ENCODE measurements at regions not wholly inside any gene's neighbourhood (a gene's known extent, or its start where the extent isn't known, plus 50 kb on each side); places are given as distances from the start of the nearest gene placed in this dataset.

- no peaks in the 10 kb centered on the region for H3K36me3 ChIP-seq (ENCODE audit: control insufficient read depth in 2 of 4, insufficient read depth in 4 of 4, low read length in 3 of 4)
- H2AFZ ChIP-seq (ENCODE audit: low read length), result peak overlapping the region; percentile 59; the same call in 1 of the 2 replicates
- no peak overlapping the region for H4K8ac ChIP-seq (ENCODE audit: extremely low read depth, insufficient read depth, low read length)
- TF ChIP-seq, protein P1, sequence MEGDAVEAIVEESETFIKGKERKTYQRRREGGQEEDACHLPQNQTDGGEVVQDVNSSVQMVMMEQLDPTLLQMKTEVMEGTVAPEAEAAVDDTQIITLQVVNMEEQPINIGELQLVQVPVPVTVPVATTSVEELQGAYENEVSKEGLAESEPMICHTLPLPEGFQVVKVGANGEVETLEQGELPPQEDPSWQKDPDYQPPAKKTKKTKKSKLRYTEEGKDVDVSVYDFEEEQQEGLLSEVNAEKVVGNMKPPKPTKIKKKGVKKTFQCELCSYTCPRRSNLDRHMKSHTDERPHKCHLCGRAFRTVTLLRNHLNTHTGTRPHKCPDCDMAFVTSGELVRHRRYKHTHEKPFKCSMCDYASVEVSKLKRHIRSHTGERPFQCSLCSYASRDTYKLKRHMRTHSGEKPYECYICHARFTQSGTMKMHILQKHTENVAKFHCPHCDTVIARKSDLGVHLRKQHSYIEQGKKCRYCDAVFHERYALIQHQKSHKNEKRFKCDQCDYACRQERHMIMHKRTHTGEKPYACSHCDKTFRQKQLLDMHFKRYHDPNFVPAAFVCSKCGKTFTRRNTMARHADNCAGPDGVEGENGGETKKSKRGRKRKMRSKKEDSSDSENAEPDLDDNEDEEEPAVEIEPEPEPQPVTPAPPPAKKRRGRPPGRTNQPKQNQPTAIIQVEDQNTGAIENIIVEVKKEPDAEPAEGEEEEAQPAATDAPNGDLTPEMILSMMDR (IDR thresholded peaks at IDR 0.05; ENCODE audit: control extremely low read depth in 1 of 3, insufficient read depth in 1 of 3, low read depth in 1 of 3, low read length in 3 of 3), result no peak
- H2BK20ac ChIP-seq (ENCODE audit: low read length), result no peak overlapping the region
- ChIA-PET POLR2A (ENCODE audit: partially characterized antibody) (no interaction called here), CTCF (ENCODE audit: partially characterized antibody) (interaction anchor here (0.6 to 1.3 kb wide), 2 partner anchors 13 to 100 kb away, joined by 3 to 4 read pairs; no protein-coding TSS in a partner anchor)
- no peaks in the 10 kb centered on the region for H3K79me1 ChIP-seq (ENCODE audit: low read depth, low read length)
- H4K5ac ChIP-seq (ENCODE audit: insufficient read length, low read depth, low read length), result no peak overlapping the region
- no peak overlapping the region for H3K27ac ChIP-seq (ENCODE audit: low read depth, low read length)
- no peak overlapping the region for H2BK12ac ChIP-seq (ENCODE audit: low read depth, low read length)
- no peaks in the 10 kb centered on the region for H3K4me1 ChIP-seq (replicated peaks in 1 of 4; ENCODE audit: control insufficient read depth in 3 of 4, insufficient read depth in 4 of 4, low read length in 3 of 4)
- no peak overlapping the region for H2BK120ac ChIP-seq (replicated peaks; ENCODE audit: low read depth, low read length)
- FAIRE-seq (no peak), DNase-seq (ENCODE audit: low read depth in 1 of 2, low spot score in 2 of 2) (no peak)
- H3K23me2 ChIP-seq (ENCODE audit: low read depth, low read length), result no peaks in the 10 kb centered on the region
- no peak overlapping the region for H3K18ac ChIP-seq (ENCODE audit: extremely low read depth, low read length)
- H3K9me3 ChIP-seq (ENCODE audit: insufficient read depth in 2 of 2, low read depth in 1 of 2, low read length in 1 of 2), result peaks cover 0 to 3% of the 10 kb centered on the region in 2 experiments; a peak in 1 of 4 replicates
- no peak overlapping the region for H3K14ac ChIP-seq (ENCODE audit: insufficient read length)
- H2BK5ac ChIP-seq (ENCODE audit: low read depth, low read length), result no peak overlapping the region
- H3K4ac ChIP-seq (replicated peaks; ENCODE audit: insufficient read length, low read depth, low read length), result no peak overlapping the region
- H4K91ac ChIP-seq (replicated peaks; ENCODE audit: insufficient read length, low read length), result no peak overlapping the region
- no peak overlapping the region for H3K4me3 ChIP-seq (ENCODE audit: extremely low read depth in 1 of 4, insufficient read depth in 2 of 4, low read depth in 3 of 4, low read length in 4 of 4)
- no peaks in the 10 kb centered on the region for H3K27me3 ChIP-seq (replicated peaks in 1 of 4; ENCODE audit: control insufficient read depth in 3 of 4, extremely low read depth in 1 of 4, insufficient read depth in 3 of 4, low read length in 3 of 4)
- no peak overlapping the region for H3K56ac ChIP-seq (replicated peaks; ENCODE audit: insufficient read length, low read depth, low read length)
- H3K23ac ChIP-seq (ENCODE audit: insufficient read length), result no peak overlapping the region
- H3K4me2 ChIP-seq (ENCODE audit: insufficient read depth in 1 of 2, low read depth in 2 of 2, low read length in 2 of 2), result no peak overlapping the region
- no peak overlapping the region for H2BK15ac ChIP-seq (ENCODE audit: low read length)
- no peak overlapping the region for H2AK5ac ChIP-seq (ENCODE audit: low read depth, low read length)
- no peaks in the 10 kb centered on the region for H4K20me1 ChIP-seq (replicated peaks in 1 of 2; ENCODE audit: control insufficient read depth in 1 of 2, insufficient read depth in 2 of 2, low read length in 2 of 2)
- no peak overlapping the region for H3K9ac ChIP-seq (replicated peaks in 1 of 4; ENCODE audit: extremely low read depth in 1 of 4, low read depth in 3 of 4, low read length in 3 of 4)
- H3K79me2 ChIP-seq (ENCODE audit: control insufficient read depth in 1 of 2, insufficient read depth in 2 of 2, low read length in 2 of 2), result no peaks in the 10 kb centered on the region
Measured at GRCh38 chr3:36232797-36233489, 147.4 kb upstream of the STAC start.

Data from H1 (cell line).